Osteoblast (primary cell): ENCODE measurements at regions not wholly inside any gene's neighbourhood (a gene's known extent, or its start where the extent isn't known, plus 50 kb on each side); places are given as distances from the start of the nearest gene placed in this dataset.

ENCODE experiments used
- DNase-seq: peaks from one replicate; pipeline ENCODE4 v3.0.0; 2011; ENCODE audit warnings: low spot score, mixed read lengths; ENCODE audit not compliant: insufficient read length; ENCODE audit errors: missing footprints
- H2AFZ ChIP-seq: 2 replicates; pipeline ENCODE4 v1.6.0; 2011; ENCODE audit warnings: mild to moderate bottlenecking, low read length
- H3K27ac ChIP-seq: 2 replicates; pipeline ENCODE4 v1.5.1; 2011; ENCODE audit warnings: mild to moderate bottlenecking, low read depth, low read length, moderate library complexity
- H3K27me3 ChIP-seq: 2 replicates; pipeline ENCODE4 v1.6.0; 2012; ENCODE audit warnings: mild to moderate bottlenecking, control low read depth, inconsistent platforms, low read length, moderate library complexity; ENCODE audit not compliant: insufficient read depth
- H3K36me3 ChIP-seq: 2 replicates; pipeline ENCODE4 v1.5.1; 2011; ENCODE audit warnings: mild to moderate bottlenecking, low read length, control low read depth, moderate library complexity; ENCODE audit not compliant: insufficient read depth
- H3K4me1 ChIP-seq: 2 replicates; pipeline ENCODE4 v1.5.1; 2011; ENCODE audit warnings: mild to moderate bottlenecking, low read length, control low read depth, moderate library complexity; ENCODE audit not compliant: insufficient read depth
- H3K4me2 ChIP-seq: 2 replicates; pipeline ENCODE4 v1.6.0; 2011; ENCODE audit warnings: mild to moderate bottlenecking, low read length; ENCODE audit not compliant: insufficient read depth
- H3K4me3 ChIP-seq: fragments of 200-600 bp; sonication (generic); 3 replicates; pipeline ENCODE4 v1.5.1; 2012; ENCODE audit warnings: mild to moderate bottlenecking, low read length, inconsistent platforms; ENCODE audit not compliant: insufficient read depth
- H3K79me2 ChIP-seq: 2 replicates; pipeline ENCODE4 v1.6.0; 2012; ENCODE audit warnings: mild to moderate bottlenecking, low read length, control low read depth, inconsistent platforms; ENCODE audit not compliant: insufficient read depth
- H3K9me3 ChIP-seq: 2 replicates; pipeline ENCODE4 v1.5.1; 2011; ENCODE audit warnings: low read depth, low read length, control low read depth
- H4K20me1 ChIP-seq: 2 replicates; pipeline ENCODE4 v1.6.0; 2012; ENCODE audit warnings: mild to moderate bottlenecking, low read length, control low read depth; ENCODE audit not compliant: insufficient read depth
- CTCF ChIP-seq: IDR thresholded peaks from 2 replicates; pipeline ENCODE4 v1.5.1; 2011; ENCODE audit warnings: mild to moderate bottlenecking, low read depth, low read length, moderate library complexity; ENCODE audit errors: extremely low read depth

DNA sequence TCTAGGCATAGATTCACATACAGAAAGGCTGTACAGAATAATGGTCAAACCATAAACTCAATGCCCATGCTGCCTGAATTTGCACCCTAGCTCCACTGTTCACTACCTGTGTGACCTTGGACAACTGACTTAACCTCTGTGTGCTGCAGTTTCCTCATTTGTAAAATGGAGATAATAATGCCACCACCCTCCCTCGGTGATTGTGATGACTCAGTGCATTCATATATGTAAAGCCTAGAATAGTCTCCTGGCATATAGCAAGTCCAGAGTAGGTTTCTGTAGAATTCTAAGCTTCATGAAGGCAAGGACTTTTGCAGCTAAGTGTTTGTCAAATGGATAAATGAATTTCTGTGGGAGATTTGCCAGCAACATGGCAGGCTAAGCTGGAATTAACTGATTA lies 297.8 kb upstream of the NR4A3 start:
- no peaks in the 10 kb centered on the region for H3K9me3 ChIP-seq
- no peak overlapping the region for H2AFZ ChIP-seq
- H3K36me3 ChIP-seq = no peaks in the 10 kb centered on the region
- H3K27ac ChIP-seq = no peak overlapping the region
- H3K4me3 ChIP-seq = no peak overlapping the region
- H3K4me2 ChIP-seq = no peak overlapping the region
- TF ChIP-seq CTCF = no peak
- no peaks in the 10 kb centered on the region for H4K20me1 ChIP-seq
- H3K4me1 ChIP-seq = no peaks in the 10 kb centered on the region
- H3K79me2 ChIP-seq = no peaks in the 10 kb centered on the region
- H3K27me3 ChIP-seq = peaks cover 3% of the 10 kb centered on the region
- DNase-seq = no peak

GRCh38 chr9:99531313-99531712 lies 290.4 kb upstream of the NR4A3 start:
- H3K4me3 ChIP-seq = no peak overlapping the region
- no peaks in the 10 kb centered on the region for H3K9me3 ChIP-seq
- TF ChIP-seq CTCF = no peak
- no peaks in the 10 kb centered on the region for H3K27me3 ChIP-seq
- no peak overlapping the region for H3K4me2 ChIP-seq
- H3K79me2 ChIP-seq = no peaks in the 10 kb centered on the region
- no peaks in the 10 kb centered on the region for H4K20me1 ChIP-seq
- H3K27ac ChIP-seq = no peak overlapping the region
- no peaks in the 10 kb centered on the region for H3K4me1 ChIP-seq
- H2AFZ ChIP-seq = no peak overlapping the region
- H3K36me3 ChIP-seq = no peaks in the 10 kb centered on the region
- DNase-seq = no peak

- no peak for TF ChIP-seq CTCF
- DNase-seq = no peak
- Histone ChIP-seq H3K4me1 (no peaks in the 10 kb centered on the region), H3K36me3 (no peaks in the 10 kb centered on the region), H3K9me3 (no peaks in the 10 kb centered on the region), H3K4me2 (no peak overlapping the region), H3K27me3 (no peaks in the 10 kb centered on the region), H3K27ac (no peak overlapping the region), H4K20me1 (no peaks in the 10 kb centered on the region), H3K4me3 (no peak overlapping the region), H2AFZ (no peak overlapping the region), H3K79me2 (no peaks in the 10 kb centered on the region)
Measured at GRCh38 chr9:99533421-99533820, 288.3 kb upstream of the NR4A3 start.

GRCh38 chr9:99537996-99538395 lies 283.7 kb upstream of the NR4A3 start:
- no peaks in the 10 kb centered on the region for H3K9me3 ChIP-seq
- H4K20me1 ChIP-seq = no peaks in the 10 kb centered on the region
- no peaks in the 10 kb centered on the region for H3K79me2 ChIP-seq
- H3K36me3 ChIP-seq = no peaks in the 10 kb centered on the region
- no peak overlapping the region for H3K27ac ChIP-seq
- H3K4me1 ChIP-seq = no peaks in the 10 kb centered on the region
- H2AFZ ChIP-seq = no peak overlapping the region
- no peaks in the 10 kb centered on the region for H3K27me3 ChIP-seq
- DNase-seq = no peak
- no peak overlapping the region for H3K4me3 ChIP-seq
- no peak overlapping the region for H3K4me2 ChIP-seq
- TF ChIP-seq CTCF = no peak
